ENCODE measurements at regions not wholly inside any gene's neighbourhood (a gene's known extent, or its start where the extent isn't known, plus 50 kb on each side); places are given as distances from the start of the nearest gene placed in this dataset.
"Not testable (repeated sequence)": the region's sequence is repeated elsewhere in the genome, so short reads cannot be mapped to it uniquely, and the experiment has no call there.

DNA sequence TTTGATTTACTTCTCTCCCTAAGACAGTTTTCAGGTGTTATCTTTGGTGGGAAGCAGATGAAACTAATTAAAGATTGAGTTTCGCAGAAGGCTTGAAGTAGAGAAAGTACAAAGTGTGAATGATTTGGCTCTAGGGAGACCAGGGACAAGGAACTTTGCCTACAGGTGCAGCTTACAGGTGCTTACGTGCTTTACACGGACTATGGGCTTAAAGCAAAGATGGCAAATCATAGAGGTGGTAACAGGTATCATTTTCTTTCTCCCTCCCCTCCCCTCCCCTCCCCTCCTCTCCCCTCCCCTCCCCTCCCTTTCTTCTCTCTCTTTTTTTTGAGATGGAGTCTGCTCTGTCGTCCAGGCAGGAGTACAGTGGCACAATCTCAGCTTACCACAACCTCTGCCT, 136.3 kb downstream of the SLC35B3 start:
- no TSS peak for BruUV-seq (replicated peaks)
- no peak for DNase-seq (ENCODE audit: unreplicated experiment)
- TF ChIP-seq, protein P1, sequence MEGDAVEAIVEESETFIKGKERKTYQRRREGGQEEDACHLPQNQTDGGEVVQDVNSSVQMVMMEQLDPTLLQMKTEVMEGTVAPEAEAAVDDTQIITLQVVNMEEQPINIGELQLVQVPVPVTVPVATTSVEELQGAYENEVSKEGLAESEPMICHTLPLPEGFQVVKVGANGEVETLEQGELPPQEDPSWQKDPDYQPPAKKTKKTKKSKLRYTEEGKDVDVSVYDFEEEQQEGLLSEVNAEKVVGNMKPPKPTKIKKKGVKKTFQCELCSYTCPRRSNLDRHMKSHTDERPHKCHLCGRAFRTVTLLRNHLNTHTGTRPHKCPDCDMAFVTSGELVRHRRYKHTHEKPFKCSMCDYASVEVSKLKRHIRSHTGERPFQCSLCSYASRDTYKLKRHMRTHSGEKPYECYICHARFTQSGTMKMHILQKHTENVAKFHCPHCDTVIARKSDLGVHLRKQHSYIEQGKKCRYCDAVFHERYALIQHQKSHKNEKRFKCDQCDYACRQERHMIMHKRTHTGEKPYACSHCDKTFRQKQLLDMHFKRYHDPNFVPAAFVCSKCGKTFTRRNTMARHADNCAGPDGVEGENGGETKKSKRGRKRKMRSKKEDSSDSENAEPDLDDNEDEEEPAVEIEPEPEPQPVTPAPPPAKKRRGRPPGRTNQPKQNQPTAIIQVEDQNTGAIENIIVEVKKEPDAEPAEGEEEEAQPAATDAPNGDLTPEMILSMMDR (IDR thresholded peaks at IDR 0.05; ENCODE audit: unreplicated experiment): no peak
- Mint-ChIP-seq H3K4me3 (ENCODE audit: unreplicated experiment) (no peak overlapping the region), H3K9me3 (ENCODE audit: unreplicated experiment) (peaks cover 12% of the 10 kb centered on the region), H3K27ac (ENCODE audit: low read depth, unreplicated experiment) (no peak overlapping the region), H3K36me3 (ENCODE audit: insufficient read depth, unreplicated experiment) (no peaks in the 10 kb centered on the region), H3K27me3 (ENCODE audit: insufficient read depth, unreplicated experiment) (peaks cover 7% of the 10 kb centered on the region), H3K4me1 (ENCODE audit: insufficient read depth, unreplicated experiment) (no peaks in the 10 kb centered on the region)
- ChIA-PET CTCF (no interaction called here), POLR2A (interaction anchor here (0.6 kb wide), 1 partner anchor 13 kb away, joined by 3 read pairs; no protein-coding TSS in a partner anchor)
- intact Hi-C loops (cut with micrococcal nuclease): no loop called here

DNA sequence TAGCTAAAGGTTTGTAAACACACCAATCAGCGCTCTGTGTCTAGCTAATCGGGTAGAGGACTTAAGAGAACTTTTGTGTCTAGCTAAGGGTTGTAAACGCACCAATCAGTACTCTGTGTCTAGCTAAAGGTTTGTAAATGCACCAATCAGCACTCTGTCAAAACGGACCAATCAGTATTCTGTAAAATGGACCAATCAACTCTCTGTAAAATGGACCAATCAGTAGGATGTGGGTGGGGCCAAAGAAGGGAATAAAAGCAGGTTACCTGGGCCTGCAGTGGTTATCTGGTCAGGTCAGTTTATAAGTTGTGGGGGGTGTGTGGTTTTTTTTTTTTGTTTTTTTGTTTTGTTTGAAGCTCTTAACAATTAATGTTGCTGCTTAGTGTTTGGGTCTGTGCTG, 152.4 kb downstream of the SLC35B3 start:
- H3K4me1 Mint-ChIP-seq (ENCODE audit: insufficient read depth, unreplicated experiment); H3K9me3 Mint-ChIP-seq (ENCODE audit: unreplicated experiment); H3K27ac Mint-ChIP-seq (ENCODE audit: low read depth, unreplicated experiment); H3K36me3 Mint-ChIP-seq (ENCODE audit: insufficient read depth, unreplicated experiment); intact Hi-C loops (cut with micrococcal nuclease); H3K27me3 Mint-ChIP-seq (ENCODE audit: insufficient read depth, unreplicated experiment); H3K4me3 Mint-ChIP-seq (ENCODE audit: unreplicated experiment); BruUV-seq (replicated peaks); DNase-seq (ENCODE audit: unreplicated experiment); POLR2A ChIA-PET: not testable (repeated sequence)
- CTCF ChIA-PET: interaction anchor here (0.6 kb wide), 2 partner anchors 64 to 367 kb away, joined by 3 to 4 read pairs; no protein-coding TSS in a partner anchor

DNA sequence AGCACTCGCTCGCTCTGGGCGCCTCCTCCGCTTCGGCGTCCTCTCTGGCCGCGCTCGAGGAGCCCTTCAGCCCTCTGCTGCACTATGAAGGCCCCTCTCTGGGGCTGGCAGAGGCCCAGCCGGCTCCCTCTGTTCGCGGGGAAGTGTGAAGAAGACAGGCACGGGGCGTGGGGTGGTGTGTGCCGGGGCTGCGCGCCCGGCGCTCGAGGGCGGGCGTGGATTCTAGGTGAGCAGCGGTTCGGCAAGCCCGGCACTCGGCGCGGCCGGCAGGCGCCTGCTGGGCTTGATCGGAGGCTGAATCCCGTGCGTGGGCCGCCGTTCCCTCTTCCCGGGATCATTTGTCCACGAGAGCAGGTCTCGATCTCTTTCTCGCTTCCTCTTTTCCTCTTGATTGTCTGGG, 153.0 kb downstream of the SLC35B3 start:
- DNase-seq (ENCODE audit: unreplicated experiment): no peak
- H3K27me3 Mint-ChIP-seq (ENCODE audit: insufficient read depth, unreplicated experiment): no peaks in the 10 kb centered on the region
- CTCF ChIA-PET: interaction anchor here (0.6 kb wide), 1 partner anchor 368 kb away, joined by 3 read pairs; no protein-coding TSS in a partner anchor
- H3K27ac Mint-ChIP-seq (ENCODE audit: low read depth, unreplicated experiment): no peak overlapping the region
- H3K4me3 Mint-ChIP-seq (ENCODE audit: unreplicated experiment): no peak overlapping the region
- intact Hi-C loops (cut with micrococcal nuclease): no loop called here
- no peaks in the 10 kb centered on the region for H3K36me3 Mint-ChIP-seq (ENCODE audit: insufficient read depth, unreplicated experiment)
- H3K9me3 Mint-ChIP-seq (ENCODE audit: unreplicated experiment): no peaks in the 10 kb centered on the region
- TF ChIP-seq, protein P1 (IDR thresholded peaks at IDR 0.05; ENCODE audit: unreplicated experiment): no peak
- no peaks in the 10 kb centered on the region for H3K4me1 Mint-ChIP-seq (ENCODE audit: insufficient read depth, unreplicated experiment)
- BruUV-seq (replicated peaks): no TSS peak
- POLR2A ChIA-PET: no interaction called here

DNA sequence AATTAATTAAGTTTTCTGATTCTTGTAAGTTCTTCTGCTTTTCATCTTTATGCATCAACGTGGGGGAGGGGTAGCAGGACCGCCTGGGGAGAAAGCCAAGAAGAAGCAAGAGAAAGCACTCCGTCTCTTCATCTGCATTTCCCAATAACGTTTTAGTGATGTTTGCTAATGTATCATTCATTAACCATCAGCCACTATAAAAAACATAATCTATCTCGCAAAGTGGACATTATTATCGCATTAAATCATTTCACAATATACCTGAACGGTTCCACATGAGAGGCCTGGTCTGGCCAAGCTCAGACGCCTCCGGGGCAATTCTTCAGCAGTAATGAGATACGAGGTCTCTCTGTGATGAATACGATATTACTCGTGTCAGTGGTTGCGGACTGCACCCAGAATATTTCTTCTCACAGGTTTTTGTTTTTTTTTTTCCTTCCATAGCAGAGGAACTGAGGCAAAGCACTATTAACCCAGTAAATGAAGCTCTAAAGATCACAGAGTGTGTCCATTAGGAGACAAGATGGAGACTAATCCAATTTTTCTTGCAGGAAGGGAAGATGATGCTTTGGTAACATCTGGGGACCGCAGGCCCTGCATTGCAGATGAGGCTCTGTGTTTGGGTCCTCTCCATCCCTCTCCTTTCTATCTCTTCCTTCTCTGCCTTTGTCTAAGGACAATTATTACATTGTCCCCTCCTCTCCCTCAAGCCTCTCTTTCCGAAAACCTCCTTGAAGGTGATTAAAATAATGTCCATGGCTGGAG, 156.1 kb downstream of the SLC35B3 start:
- TF ChIP-seq, protein P1 (IDR thresholded peaks at IDR 0.05; ENCODE audit: unreplicated experiment): no peak
- Mint-ChIP-seq H3K27ac (ENCODE audit: low read depth, unreplicated experiment) (no peak overlapping the region), H3K9me3 (ENCODE audit: unreplicated experiment) (no peaks in the 10 kb centered on the region), H3K4me3 (ENCODE audit: unreplicated experiment) (no peak overlapping the region), H3K27me3 (ENCODE audit: insufficient read depth, unreplicated experiment) (no peaks in the 10 kb centered on the region), H3K4me1 (ENCODE audit: insufficient read depth, unreplicated experiment) (no peaks in the 10 kb centered on the region), H3K36me3 (ENCODE audit: insufficient read depth, unreplicated experiment) (no peaks in the 10 kb centered on the region)
- ChIA-PET CTCF (no interaction called here), POLR2A (interaction anchor here (0.7 kb wide), 1 partner anchor 691 kb away, joined by 3 read pairs; no protein-coding TSS in a partner anchor)
- intact Hi-C loops (cut with micrococcal nuclease): no loop called here
- no TSS peak for BruUV-seq (replicated peaks)
- no peak for DNase-seq (ENCODE audit: unreplicated experiment)

All from MCF 10A (cell line).